Central memory CD8-positive, alpha-beta T cell (primary cell): ENCODE measurements at regions not wholly inside any gene's neighbourhood (a gene's known extent, or its start where the extent isn't known, plus 50 kb on each side); places are given as distances from the start of the nearest gene placed in this dataset.

ENCODE experiments used
- ATAC-seq: fragments of 150-1000 bp; cut with Tn5 transposase; replicated peaks from 2 replicates; pipeline ENCODE4 v1.10.0; 2022; ENCODE audit warnings: mild to moderate bottlenecking, moderate FRiP score, moderate number of reproducible peaks; ENCODE audit not compliant: poor library complexity, severe bottlenecking; ENCODE audit errors: extremely low read depth
- DNase-seq, 2 donors: peaks; one replicate each; pipeline ENCODE4 v3.0.0; 2021; ENCODE audit warnings: low spot score in 2 of 2
- H3K27ac Mint-ChIP-seq: one replicate; pipeline ENCODE4 v1.8.0; 2022; ENCODE audit warnings: low read depth, mild to moderate bottlenecking, moderate library complexity, mixed read lengths
- H3K27me3 Mint-ChIP-seq: one replicate; pipeline ENCODE4 v1.8.0; 2022; ENCODE audit warnings: mixed read lengths
- H3K36me3 Mint-ChIP-seq: one replicate; pipeline ENCODE4 v1.8.0; 2022; ENCODE audit warnings: mild to moderate bottlenecking, moderate library complexity, mixed read lengths; ENCODE audit not compliant: insufficient read depth
- H3K4me1 Mint-ChIP-seq: one replicate; pipeline ENCODE4 v1.8.0; 2022; ENCODE audit warnings: mixed read lengths
- H3K4me3 Mint-ChIP-seq: one replicate; pipeline ENCODE4 v1.8.0; 2022; ENCODE audit warnings: mild to moderate bottlenecking, moderate library complexity, mixed read lengths
- H3K9me3 Mint-ChIP-seq: one replicate; pipeline ENCODE4 v1.8.0; 2022; ENCODE audit warnings: mixed read lengths

GRCh38 chr9:119802621-119803020 is 433.4 kb upstream of the BRINP1 start:
- Mint-ChIP-seq H3K27ac (no peak overlapping the region), H3K4me1 (no peaks in the 10 kb centered on the region), H3K4me3 (no peak overlapping the region), H3K9me3 (peaks cover 7% of the 10 kb centered on the region), H3K27me3 (no peaks in the 10 kb centered on the region), H3K36me3 (no peaks in the 10 kb centered on the region)
- DNase-seq (no peak), ATAC-seq (no peak)

- no peak for ATAC-seq
- Mint-ChIP-seq H3K9me3 (peaks cover 7% of the 10 kb centered on the region), H3K36me3 (no peaks in the 10 kb centered on the region), H3K27me3 (no peaks in the 10 kb centered on the region), H3K4me3 (no peak overlapping the region), H3K4me1 (no peaks in the 10 kb centered on the region), H3K27ac (no peak overlapping the region)
- no peak for DNase-seq
Measured at GRCh38 chr9:119802133-119802532, 432.9 kb upstream of the BRINP1 start.

- ATAC-seq, result no peak
- Mint-ChIP-seq H3K4me1 (no peaks in the 10 kb centered on the region), H3K9me3 (peaks cover 9% of the 10 kb centered on the region), H3K4me3 (no peak overlapping the region), H3K27me3 (no peaks in the 10 kb centered on the region), H3K36me3 (no peaks in the 10 kb centered on the region), H3K27ac (no peak overlapping the region)
- no peak for DNase-seq
Measured at GRCh38 chr9:119801311-119801710, 432.1 kb upstream of the BRINP1 start.

- no peaks in the 10 kb centered on the region for H3K4me1 Mint-ChIP-seq
- DNase-seq, result no peak
- H3K27me3 Mint-ChIP-seq, result no peaks in the 10 kb centered on the region
- H3K4me3 Mint-ChIP-seq, result no peak overlapping the region
- ATAC-seq, result no peak
- peaks cover 12% of the 10 kb centered on the region for H3K9me3 Mint-ChIP-seq
- no peaks in the 10 kb centered on the region for H3K36me3 Mint-ChIP-seq
- no peak overlapping the region for H3K27ac Mint-ChIP-seq
Measured at GRCh38 chr9:119795395-119795794, 426.2 kb upstream of the BRINP1 start.

GRCh38 chr9:119794836-119795235 is 425.6 kb upstream of the BRINP1 start:
- H3K4me3 Mint-ChIP-seq, result no peak overlapping the region

GRCh38 chr9:119793218-119793617 is 424.0 kb upstream of the BRINP1 start:
- Mint-ChIP-seq H3K36me3 (no peaks in the 10 kb centered on the region), H3K27me3 (no peaks in the 10 kb centered on the region), H3K9me3 (peaks cover 18% of the 10 kb centered on the region), H3K4me3 (no peak overlapping the region), H3K4me1 (no peaks in the 10 kb centered on the region), H3K27ac (no peak overlapping the region)
- ATAC-seq (no peak), DNase-seq (no peak)

More at GRCh38 chr9:119794836-119795235, 425.6 kb upstream of the BRINP1 start:
- no peak for DNase-seq
- Mint-ChIP-seq H3K4me1 (no peaks in the 10 kb centered on the region), H3K27ac (no peak overlapping the region), H3K36me3 (no peaks in the 10 kb centered on the region), H3K27me3 (no peaks in the 10 kb centered on the region), H3K9me3 (peaks cover 12% of the 10 kb centered on the region)
- no peak for ATAC-seq

- ATAC-seq (no peak), DNase-seq (no peak)
- Mint-ChIP-seq H3K36me3 (no peaks in the 10 kb centered on the region), H3K27ac (no peak overlapping the region), H3K27me3 (no peaks in the 10 kb centered on the region), H3K4me1 (no peaks in the 10 kb centered on the region), H3K4me3 (no peak overlapping the region), H3K9me3 (peaks cover 18% of the 10 kb centered on the region)
Measured at GRCh38 chr9:119792242-119792641, 423.0 kb upstream of the BRINP1 start.

GRCh38 chr9:119789987-119790386 is 420.8 kb upstream of the BRINP1 start:
- Mint-ChIP-seq H3K27ac (no peak overlapping the region), H3K4me3 (no peak overlapping the region), H3K9me3 (peaks cover 12% of the 10 kb centered on the region), H3K36me3 (no peaks in the 10 kb centered on the region), H3K27me3 (no peaks in the 10 kb centered on the region), H3K4me1 (no peaks in the 10 kb centered on the region)
- ATAC-seq, result no peak
- no peak for DNase-seq

GRCh38 chr9:119788921-119789320 is 419.7 kb upstream of the BRINP1 start:
- ATAC-seq (no peak), DNase-seq (no peak)
- peaks cover 6% of the 10 kb centered on the region for H3K9me3 Mint-ChIP-seq
- no peaks in the 10 kb centered on the region for H3K36me3 Mint-ChIP-seq
- no peak overlapping the region for H3K27ac Mint-ChIP-seq
- no peaks in the 10 kb centered on the region for H3K27me3 Mint-ChIP-seq
- H3K4me1 Mint-ChIP-seq, result no peaks in the 10 kb centered on the region
- no peak overlapping the region for H3K4me3 Mint-ChIP-seq

- no peak overlapping the region for H3K4me3 Mint-ChIP-seq
- no peaks in the 10 kb centered on the region for H3K4me1 Mint-ChIP-seq
- DNase-seq (no peak), ATAC-seq (no peak)
- H3K36me3 Mint-ChIP-seq, result no peaks in the 10 kb centered on the region
- no peak overlapping the region for H3K27ac Mint-ChIP-seq
- no peaks in the 10 kb centered on the region for H3K27me3 Mint-ChIP-seq
- H3K9me3 Mint-ChIP-seq, result no peaks in the 10 kb centered on the region
Measured at GRCh38 chr9:119781886-119782285, 412.7 kb upstream of the BRINP1 start.

- no peaks in the 10 kb centered on the region for H3K9me3 Mint-ChIP-seq
- H3K36me3 Mint-ChIP-seq, result no peaks in the 10 kb centered on the region
- DNase-seq, result no peak
- no peaks in the 10 kb centered on the region for H3K4me1 Mint-ChIP-seq
- ATAC-seq, result no peak
- H3K27me3 Mint-ChIP-seq, result no peaks in the 10 kb centered on the region
- no peak overlapping the region for H3K27ac Mint-ChIP-seq
- H3K4me3 Mint-ChIP-seq, result no peak overlapping the region
Measured at GRCh38 chr9:119775410-119775809, 406.2 kb upstream of the BRINP1 start.

- Mint-ChIP-seq H3K36me3 (no peaks in the 10 kb centered on the region), H3K27me3 (no peaks in the 10 kb centered on the region), H3K9me3 (no peaks in the 10 kb centered on the region), H3K4me3 (no peak overlapping the region), H3K27ac (no peak overlapping the region), H3K4me1 (no peaks in the 10 kb centered on the region)
- DNase-seq (no peak), ATAC-seq (no peak)
Measured at GRCh38 chr9:119773823-119774222, 404.6 kb upstream of the BRINP1 start.

GRCh38 chr9:119771341-119771740 is 402.1 kb upstream of the BRINP1 start:
- Mint-ChIP-seq H3K9me3 (no peaks in the 10 kb centered on the region), H3K4me1 (no peaks in the 10 kb centered on the region), H3K4me3 (no peak overlapping the region), H3K27ac (no peak overlapping the region), H3K27me3 (no peaks in the 10 kb centered on the region), H3K36me3 (no peaks in the 10 kb centered on the region)
- ATAC-seq (no peak), DNase-seq (no peak)

GRCh38 chr9:119768266-119768665 is 399.0 kb upstream of the BRINP1 start:
- ATAC-seq (no peak), DNase-seq (no peak)
- Mint-ChIP-seq H3K27ac (no peak overlapping the region), H3K9me3 (no peaks in the 10 kb centered on the region), H3K4me1 (no peaks in the 10 kb centered on the region), H3K27me3 (no peaks in the 10 kb centered on the region), H3K4me3 (no peak overlapping the region), H3K36me3 (no peaks in the 10 kb centered on the region)
